GM23338 (cell line): ENCODE measurements at regions not wholly inside any gene's neighbourhood (a gene's known extent, or its start where the extent isn't known, plus 50 kb on each side); places are given as distances from the start of the nearest gene placed in this dataset.

ENCODE experiments used
- CREB1 ChIP-seq: fragments of 250-450 bp; sonication (Bioruptor Pico); IDR thresholded peaks from 2 replicates; pipeline ENCODE4 v1.5.0; 2020; ENCODE audit warnings: low read depth, mild to moderate bottlenecking, moderate library complexity
- CTCF ChIP-seq, 2 experiments: fragments of 200-600 bp in 1 of 2; sonication (generic) in 1 of 2; conservative IDR thresholded peaks; 2 replicates each; pipeline versions ENCODE4 v1.5.1 to v1.6.1; 2016 to 2017; ENCODE audit warnings: antibody characterized with exemption in 2 of 2, low read depth in 2 of 2, mild to moderate bottlenecking in 2 of 2, moderate library complexity in 1 of 2
- EZH2 ChIP-seq: fragments of 200-600 bp; sonication (generic); IDR thresholded peaks from one replicate; pipeline ENCODE4 v1.8.0; 2017; ENCODE audit warnings: antibody characterized with exemption, mild to moderate bottlenecking, low read depth; ENCODE audit not compliant: unreplicated experiment
- EZH2phosphoT487 ChIP-seq: fragments of 200-600 bp; sonication (generic); IDR thresholded peaks from one replicate; pipeline ENCODE4 v1.8.1; 2018; ENCODE audit warnings: antibody characterized with exemption; ENCODE audit not compliant: unreplicated experiment
- JUNB ChIP-seq: IDR thresholded peaks from one replicate; pipeline ENCODE4 v1.6.1; 2016; ENCODE audit warnings: antibody characterized with exemption; ENCODE audit not compliant: unreplicated experiment
- POLR2AphosphoS5 ChIP-seq: IDR thresholded peaks from 2 replicates; pipeline ENCODE4 v1.6.1; 2016; ENCODE audit warnings: antibody characterized with exemption, low read depth
- REST ChIP-seq: IDR thresholded peaks from one replicate; pipeline ENCODE4 v1.6.1; 2018; ENCODE audit warnings: antibody characterized with exemption; ENCODE audit not compliant: unreplicated experiment
- STAT1 ChIP-seq: IDR thresholded peaks from one replicate; pipeline ENCODE4 v1.6.1; 2016; ENCODE audit warnings: antibody characterized with exemption; ENCODE audit not compliant: unreplicated experiment
- ZNF114 ChIP-seq: fragments of 250-450 bp; sonication (Bioruptor Pico); IDR thresholded peaks from 2 replicates; pipeline ENCODE4 v1.5.0; 2020; ENCODE audit warnings: mild to moderate bottlenecking, moderate library complexity
- ZNF331 ChIP-seq: fragments of 250-450 bp; sonication (Bioruptor Pico); IDR thresholded peaks from 2 replicates; pipeline ENCODE4 v1.5.0; 2020; ENCODE audit warnings: low read depth, mild to moderate bottlenecking, moderate library complexity

GRCh38 chr1:25157846-25158245, 74.5 kb downstream of the SYF2 start:
- TF ChIP-seq CTCF (conservative IDR thresholded peaks at IDR 0.05; ENCODE audit: low read depth in 2 of 2), result no peak
- TF ChIP-seq STAT1, result no peak
- TF ChIP-seq EZH2phosphoT487, result no peak
- no peak for TF ChIP-seq ZNF331
- TF ChIP-seq EZH2, result no peak
- no peak for TF ChIP-seq POLR2AphosphoS5
- no peak for TF ChIP-seq CREB1 (CRISPR knock-in tag)
- TF ChIP-seq JUNB, result no peak
- TF ChIP-seq REST, result no peak
- no peak for TF ChIP-seq ZNF114 (CRISPR knock-in tag)
